Cerebellar cortex (tissue), 1 donor: ENCODE measurements at regions not wholly inside any gene's neighbourhood (a gene's known extent, or its start where the extent isn't known, plus 50 kb on each side); places are given as distances from the start of the nearest gene placed in this dataset.

Experiments
- DNase-seq: peaks from one replicate; pipeline ENCODE4 v3.0.0-alpha.2; 2015; ENCODE audit warnings: low spot score

DNA sequence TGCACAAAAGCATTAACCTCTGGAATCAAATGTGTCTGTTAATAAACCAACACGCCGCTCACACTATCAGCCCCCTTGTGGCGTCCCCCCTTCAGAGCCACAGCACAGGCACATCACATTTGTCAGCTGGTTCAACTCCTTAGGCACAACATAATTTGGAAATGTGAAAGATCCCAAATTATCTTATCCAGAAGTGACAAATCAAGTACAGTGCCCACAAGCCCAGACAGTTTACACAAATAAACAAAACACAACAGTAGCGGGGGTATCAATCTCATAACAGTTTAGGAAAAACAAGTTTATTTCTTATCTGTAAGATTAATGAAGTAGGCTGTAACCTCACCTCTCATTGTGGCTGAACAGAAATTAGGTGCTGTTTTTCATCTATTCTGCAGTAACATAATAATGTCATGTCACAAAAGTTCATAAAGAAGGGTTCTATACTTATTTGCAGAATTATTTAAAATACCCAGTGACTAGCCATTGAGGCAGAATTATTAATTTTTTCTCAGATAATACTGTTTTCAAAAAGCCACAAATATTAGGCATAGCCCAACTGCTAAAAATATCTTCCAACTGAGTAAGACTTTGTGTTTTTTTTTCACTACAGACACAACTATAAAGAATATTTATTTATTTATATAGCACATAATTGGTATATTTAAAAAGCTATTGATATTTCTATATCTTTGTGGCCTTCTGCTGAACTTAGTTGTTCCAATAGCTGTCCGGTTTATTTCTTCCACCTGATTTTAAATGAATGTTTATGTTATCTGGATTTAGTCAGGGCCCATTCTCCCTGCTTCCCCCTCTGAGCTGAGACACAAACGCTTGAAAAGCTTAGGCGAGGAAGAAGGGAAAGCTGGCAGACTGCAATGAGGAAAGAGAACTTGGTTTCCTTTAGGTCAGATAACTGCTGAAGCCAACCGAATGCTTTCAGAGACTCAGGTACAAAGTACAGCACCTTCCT is 214.7 kb downstream of the QDPR start:
- no peak for DNase-seq

DNA sequence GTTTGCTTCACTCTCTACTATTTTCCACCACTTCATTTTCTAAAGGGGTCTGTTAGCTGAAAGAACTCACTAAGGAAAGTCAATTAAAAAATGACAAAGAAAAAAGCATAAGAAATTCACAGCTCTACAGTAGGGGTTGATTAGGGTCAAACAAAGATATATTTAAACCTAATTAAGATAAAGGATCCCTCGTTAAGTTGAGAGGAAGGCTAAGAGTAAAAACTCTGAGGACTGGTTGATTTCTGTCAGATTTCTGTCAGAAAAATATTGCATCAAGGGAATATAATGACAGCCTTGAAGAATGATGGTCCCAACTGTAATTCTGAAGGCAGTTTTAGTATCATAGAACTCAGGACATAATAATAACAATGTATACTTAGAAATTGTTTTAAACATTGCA is 218.0 kb downstream of the QDPR start:
- no peak for DNase-seq

DNA sequence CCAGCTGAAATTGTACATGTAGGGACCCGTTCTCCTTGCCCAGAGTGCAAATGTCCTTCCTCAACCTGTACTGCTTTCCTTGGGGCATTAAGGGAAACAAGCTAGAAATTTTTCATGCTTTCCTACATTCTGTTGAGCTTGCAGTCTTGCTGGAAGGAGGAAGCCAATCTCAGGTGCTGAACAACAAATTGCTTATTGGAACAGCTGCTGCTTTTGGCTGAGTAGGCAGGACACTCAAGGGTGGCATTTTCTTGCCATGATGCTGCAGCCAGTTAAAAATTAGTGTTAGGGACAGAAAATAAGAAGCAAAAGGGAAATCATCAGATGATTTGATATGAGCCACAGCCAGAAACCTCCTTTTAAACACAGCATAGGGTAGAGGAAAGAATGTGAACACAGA is 223.7 kb downstream of the QDPR start:
- DNase-seq, result no peak

DNA sequence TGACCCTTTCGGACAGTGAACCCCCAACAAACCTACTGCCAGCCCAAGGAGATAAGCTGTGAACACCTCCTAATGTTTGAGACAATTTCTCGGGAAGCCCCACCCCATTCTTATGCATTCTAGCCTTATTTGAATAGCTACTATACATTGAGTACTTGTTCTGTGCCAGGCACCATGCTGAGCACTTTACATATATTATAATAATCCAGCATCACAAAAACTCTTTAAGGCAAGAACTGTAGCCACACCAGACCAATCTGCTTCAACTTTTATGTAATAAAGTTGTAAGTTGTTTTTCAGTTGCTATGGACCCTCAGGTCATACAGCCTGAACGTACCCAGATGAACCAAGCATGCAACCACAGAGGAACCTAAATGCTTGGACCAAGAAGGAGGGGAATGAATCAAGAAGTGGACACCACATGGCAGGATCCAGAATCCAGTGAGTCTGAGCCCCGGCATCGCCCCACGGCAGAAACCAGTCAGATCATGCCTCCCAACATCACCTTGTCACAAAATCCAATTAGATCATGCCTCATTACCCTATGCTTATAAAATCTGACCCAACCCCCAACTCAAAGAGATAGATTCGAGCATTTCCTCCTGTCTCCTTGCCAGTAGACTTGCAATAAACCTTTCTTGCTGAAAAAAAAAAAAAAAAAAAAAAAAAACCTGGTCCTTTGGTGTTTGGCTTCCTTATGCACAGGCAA is 225.0 kb downstream of the QDPR start:
- DNase-seq, result no peak

DNA sequence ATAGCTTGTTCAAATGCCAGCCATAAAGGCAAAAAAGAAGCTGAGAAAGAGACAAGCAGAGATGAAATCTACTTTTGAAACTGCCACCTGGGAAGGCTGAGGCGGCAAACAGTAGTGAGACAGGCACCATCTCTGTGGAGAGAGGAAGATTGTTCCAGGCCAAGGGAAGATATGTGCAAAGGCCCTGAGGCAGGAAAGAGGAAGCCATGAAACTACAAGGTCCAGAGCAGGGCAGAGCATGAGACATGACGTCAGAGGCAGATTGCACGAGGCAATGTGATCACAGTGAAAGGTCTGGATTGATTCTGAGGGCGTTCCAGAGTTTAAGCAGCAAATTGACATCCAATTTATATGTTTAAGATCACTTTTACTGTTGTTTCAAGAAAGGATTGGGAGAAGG is 226.1 kb downstream of the QDPR start:
- DNase-seq, result no peak

DNA sequence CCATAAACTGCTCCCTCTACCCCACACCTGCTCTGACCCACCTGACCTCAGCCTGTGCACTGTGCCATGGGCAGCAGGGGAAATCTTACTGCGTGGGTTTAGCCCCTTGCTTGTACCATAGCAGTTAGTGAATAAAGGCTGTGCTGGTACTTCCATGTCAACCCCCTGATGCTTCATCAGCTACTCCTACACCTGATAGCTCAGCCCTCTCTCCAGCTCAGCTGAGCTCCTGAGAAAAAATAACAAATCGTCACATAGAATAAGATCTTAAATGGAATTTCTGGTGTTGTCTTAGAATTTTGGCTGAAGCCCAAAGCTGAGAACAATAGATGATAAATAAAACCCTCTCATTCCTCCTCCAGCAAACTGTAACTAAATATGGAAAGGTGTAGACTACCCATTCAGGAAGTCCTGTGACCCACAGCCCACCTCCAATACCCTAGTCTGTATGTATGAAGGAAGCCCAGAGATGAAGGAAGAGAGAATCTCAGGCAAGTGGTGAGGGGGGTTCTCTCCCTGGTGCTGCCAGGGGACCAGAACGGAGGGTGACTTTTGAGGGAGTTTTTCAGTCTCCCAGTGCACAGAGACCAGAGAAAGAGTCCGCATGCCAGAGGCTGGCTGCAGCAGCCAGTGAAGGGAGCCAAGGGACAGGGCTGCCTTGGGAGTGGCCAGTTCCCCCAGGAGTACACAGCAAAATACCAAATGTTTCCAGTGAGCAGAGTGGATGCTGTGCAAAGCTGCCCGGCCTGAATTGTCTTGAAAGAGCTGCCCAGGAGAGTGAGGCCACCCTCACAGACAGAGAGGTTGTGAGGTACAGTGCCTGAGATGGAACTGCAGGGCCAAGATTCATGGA is 227.3 kb downstream of the QDPR start:
- DNase-seq, result no peak

DNA sequence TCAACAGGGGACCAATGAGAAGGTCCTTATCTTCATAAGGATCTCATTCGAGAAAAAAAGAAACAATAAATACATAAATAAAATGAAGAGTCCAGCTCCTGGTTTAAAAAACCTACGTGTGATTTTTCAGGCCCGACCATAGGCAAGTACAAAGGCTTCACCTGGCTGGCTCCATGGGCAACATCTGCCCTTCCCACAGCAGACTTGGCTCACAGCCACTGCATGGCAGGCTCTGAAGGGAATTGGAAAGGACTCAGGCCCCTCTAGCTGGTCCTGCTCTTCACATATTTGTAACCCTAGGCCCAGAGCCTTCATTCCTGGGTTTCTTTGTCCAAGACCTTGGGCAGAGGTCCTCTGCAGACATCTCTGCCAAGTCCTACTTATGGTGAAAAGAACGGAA is 228.1 kb downstream of the QDPR start:
- no peak for DNase-seq

DNA sequence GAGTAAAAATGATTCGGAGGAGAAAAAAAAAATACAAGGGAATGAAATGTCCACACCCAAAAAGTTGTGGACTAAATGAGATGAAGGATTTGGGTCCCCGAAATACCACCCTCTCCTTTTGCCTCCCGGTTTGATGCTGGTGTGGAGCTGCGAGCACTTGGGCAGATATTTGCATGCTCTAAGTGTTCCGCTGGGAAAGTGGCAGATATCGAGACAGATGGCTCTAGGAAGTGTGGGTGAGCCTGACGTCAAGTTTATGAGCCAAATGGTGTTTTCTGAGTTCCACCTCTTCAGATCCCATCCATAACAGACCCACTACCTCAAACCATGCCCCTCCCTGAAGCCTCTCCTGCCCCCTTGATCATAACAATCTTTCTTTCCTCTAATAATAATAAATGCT is 228.6 kb downstream of the QDPR start:
- no peak for DNase-seq

DNA sequence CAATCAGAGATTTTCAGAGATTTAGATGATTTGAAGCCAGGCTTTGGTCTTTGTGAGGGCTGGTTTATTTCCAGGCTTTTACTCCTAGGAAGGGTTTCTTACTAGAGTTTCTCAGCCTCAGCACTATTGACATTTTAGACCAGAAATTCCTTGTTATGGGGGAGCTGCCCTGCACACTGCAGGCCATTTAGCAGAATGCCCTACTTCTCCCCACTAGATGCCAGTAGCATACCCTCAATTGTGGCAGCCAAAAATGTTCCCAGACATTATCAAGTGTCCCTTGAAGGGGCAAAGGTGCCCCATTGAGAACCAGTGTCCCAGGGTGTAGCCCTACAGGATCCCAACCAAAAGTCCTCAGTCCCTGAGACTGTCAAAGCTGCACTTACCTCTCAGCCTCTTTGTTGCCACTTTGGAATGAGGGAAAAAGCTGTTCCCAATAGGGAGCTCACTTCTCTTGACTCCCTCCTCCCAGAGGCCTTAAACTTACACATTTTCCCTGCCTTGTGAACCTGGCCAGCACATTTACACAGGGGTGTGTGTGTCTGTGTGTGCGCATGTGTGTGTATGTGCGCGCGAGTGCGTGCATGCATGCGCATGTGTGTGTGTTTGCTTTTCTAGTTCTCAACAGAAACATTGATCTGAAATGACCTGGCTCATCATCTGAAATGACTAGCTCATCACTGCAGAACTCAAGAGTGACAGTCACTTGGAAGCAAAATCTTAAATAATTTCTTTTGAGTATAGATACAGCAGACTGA is 231.4 kb downstream of the QDPR start:
- DNase-seq, result no peak

DNA sequence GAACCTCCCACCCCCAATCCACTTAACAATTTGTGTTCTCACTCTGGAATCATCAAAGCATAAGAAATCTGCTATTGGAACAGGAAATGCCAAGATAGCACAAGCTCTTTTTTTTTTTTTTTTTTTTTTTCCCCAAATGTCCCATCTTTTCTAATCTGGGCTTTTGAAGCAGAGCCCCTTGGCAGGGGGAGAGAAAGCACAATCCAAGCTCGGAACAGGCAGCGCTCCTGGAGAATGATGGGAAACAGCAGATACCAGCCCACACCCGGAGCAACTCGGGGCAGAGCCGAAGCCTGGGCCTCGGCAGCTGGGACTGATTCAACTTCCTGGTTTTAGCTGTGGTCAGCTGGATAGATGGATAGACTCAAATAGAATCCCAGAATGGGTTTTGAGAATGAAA is 235.1 kb downstream of the QDPR start:
- DNase-seq, result no peak

DNA sequence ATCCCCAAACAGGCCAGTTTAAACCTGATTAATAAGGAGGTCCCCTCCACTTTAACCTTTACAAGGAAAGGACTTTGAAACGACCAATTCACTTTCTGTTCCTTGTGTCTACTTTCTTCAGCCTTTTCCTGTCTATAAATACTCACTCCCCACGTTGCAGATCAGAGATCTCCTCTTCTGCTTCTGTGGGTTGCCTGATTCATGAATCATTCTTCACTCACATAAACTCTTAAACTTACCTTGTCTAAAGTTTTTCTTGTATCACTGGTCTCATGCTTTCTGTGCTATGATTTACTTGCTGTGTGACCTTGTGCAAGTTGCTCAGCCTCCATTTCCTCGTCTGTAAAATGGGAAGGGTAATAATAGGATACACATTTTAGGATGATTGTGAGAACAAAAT is 236.1 kb downstream of the QDPR start:
- DNase-seq, result no peak

DNA sequence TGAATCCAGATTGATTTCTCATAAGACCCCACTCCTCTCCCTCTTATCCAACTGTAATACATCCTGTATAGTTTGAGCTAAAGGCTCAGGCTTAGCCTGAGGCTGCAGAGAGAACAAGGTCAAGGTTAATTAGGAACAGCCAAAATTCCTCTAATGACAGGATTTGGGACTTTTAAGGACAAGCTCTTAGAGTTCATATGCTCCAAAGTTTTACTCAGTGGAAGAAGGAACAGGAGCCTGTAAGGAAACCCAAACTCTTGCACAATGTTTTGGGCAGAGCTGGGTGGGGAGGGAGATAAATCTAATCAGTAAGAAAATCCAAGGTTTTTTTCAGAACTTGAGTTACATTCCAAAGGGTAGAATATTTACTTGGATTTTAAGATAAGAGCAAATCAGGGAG is 238.8 kb downstream of the QDPR start:
- no peak for DNase-seq

DNA sequence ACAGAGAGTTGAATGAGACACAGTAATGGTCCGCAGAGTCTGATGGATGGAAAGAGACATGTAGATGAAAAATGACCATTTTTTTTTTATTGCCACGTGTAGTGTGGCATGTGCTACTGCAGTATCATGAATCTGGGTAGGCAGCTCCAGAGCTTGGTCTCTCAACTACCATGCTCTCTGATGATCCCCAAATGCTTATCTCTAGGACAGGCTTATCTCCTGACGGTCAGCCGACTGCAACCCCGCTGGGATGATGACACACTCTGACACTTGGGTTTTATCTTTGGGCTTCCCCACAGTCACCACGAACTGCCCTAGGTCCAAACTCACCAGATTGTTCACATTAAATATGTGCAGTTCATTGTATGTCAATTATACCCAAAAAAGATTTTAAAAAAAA is 239.7 kb downstream of the QDPR start:
- DNase-seq, result no peak

DNA sequence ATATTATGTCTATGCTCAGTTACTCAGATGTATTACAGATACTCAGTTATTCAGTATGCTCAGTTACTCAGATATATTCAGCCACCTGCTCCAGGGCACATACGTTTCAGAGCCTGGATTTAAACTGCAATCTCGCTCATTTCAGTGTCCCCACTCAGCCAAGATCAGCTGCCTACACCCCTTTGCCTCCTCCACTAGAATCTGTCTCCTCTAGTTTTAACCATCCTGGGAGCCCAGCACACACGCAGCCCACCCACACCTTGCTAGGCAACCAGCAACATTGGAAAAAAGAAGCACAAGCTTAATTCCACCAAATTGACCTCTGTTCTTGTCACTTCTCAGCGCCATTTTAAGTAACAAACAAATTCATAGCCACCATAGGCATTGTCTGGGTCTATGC is 246.2 kb downstream of the QDPR start:
- no peak for DNase-seq

DNA sequence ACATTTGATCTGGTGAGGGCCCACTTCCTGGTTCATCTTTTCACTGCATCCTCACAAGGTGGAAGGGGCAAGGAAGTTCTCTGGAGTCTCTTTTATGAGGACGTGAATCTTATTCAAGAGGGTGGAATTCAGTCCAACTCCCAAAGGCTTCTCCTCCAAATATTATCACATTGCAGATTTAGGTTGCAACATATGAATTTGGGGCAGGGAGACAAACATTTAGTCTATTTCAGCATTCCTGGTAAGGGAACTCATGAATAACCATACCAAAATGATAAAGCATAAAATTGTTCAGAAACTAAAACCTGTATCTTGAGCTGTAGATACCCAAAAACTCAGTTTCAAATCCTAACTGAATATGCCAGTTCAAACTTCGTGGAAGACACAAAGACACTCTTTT is 246.8 kb downstream of the QDPR start:
- no peak for DNase-seq

DNA sequence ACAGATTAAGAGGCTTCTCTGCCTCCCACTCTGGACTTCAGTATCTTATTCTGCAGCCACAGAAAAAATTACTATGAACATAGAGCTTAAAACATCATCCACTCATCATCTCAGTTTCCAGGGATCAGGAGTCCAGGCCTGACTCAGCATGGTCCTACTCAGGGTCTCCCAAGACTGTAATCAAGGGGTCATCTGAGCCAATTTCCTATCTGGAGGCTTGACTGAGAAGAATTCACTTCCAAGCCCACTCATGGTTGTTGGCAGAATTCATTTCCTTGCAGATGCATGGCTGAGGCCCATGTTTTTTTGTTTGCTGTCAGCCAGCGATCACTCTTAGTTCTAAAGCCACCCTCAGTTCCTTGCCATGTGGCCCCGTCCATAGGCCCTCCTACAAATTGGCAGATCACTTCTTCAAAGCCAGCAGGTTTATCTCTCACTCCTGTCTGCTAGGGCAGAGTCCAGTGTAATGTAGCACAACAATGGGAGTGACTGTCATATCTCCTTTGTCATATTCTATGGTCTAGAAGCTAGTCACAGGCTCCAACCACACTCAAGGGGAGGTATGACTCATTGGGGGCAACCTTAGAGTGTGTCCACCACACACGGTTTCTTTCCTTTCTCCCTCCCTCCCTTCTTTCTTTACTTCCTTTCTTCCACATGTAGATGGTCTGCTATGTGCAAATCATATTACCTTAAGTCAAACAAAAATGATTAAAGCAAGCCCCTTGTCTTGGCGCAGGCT is 251.6 kb downstream of the QDPR start:
- no peak for DNase-seq

DNA sequence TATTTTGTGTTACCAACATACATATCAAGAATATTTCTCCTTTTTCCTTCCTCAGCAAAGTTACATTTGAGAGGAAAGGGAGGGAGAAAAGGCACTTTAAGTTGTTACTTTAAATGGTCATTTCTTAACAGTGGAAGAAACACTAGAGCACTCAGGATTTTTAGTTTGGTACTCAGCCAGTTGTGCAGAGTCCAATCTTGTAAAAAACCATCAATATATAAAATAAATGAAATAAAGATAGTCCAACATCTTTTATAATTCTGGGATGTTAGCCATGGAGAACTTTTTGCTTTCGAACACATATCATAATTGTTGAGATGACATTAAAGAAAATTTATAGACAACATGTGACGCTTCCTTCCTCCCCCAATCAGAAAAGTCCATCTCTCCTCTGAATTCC is 253.8 kb downstream of the QDPR start:
- DNase-seq, result no peak

DNA sequence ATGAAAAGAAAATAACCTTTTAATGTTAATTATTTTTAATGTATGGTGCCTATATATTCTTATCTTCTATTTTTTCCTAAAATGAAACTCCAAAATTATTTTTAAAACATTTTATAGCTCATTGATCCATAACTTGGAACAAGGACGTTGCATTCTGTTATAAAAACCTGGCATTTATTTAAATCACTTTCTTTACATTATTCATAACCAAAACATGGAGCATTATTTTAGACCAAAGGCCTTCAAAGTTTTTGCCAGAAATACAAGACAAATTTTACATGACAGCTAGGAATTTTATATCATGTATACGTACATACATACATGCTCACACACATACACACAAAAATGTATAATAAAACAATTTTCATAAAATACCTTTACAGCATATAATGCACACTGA is 259.8 kb downstream of the QDPR start:
- DNase-seq, result no peak

DNA sequence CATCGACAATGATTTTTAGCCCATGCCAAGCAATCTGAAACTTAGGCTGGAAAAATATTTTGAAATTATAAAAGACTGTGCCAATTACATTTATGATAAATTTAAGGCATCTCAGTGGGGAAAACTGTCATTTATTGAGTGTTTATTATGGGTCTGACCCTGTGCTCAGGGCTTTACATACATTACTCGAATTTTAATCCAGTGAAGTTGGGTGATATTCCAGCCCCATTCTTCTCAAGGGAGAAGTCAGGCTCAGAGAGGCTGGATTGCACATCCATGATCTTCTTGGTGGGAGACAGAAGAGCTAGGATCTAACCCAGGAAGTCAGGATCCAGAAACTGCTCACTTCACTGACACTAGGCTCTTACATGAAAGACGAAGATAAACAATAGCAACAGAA is 260.8 kb downstream of the QDPR start:
- no peak for DNase-seq

DNA sequence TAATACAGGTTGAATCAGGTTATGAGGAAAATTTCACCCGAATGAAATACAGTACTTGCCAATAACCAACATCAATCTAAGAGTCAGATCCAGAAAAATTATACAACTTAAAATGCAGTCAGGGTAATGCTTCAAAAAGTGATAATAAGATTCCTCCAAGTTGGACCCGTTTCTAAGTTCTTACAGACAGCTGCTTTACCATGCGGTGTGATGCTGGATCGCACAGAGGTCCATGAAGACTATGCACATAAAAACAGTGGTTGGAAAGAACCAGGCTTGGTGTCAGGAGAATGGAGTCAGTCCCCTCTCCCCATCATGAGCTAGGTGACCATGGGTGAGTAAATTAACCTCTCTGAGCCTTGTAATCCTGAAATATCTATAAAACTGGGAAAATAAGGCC is 261.3 kb downstream of the QDPR start:
- no peak for DNase-seq

DNA sequence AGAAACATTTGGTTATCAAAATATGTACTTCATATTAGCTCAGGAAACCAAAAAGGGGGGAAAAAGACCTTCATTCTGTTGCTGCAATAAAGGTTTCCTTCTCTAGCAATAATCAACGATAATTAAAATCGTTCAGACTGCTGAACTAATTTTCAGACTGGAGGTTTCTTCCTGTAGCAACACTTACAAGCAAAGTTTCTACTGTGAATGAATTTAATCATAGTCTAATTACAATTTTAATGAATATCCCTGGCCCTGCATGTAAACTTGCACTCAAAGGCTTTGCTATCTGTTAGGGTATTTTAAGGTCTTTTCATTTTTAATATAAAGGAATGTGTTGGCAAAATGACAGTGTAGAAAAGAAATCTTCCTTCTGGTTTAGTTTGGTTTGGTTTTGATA is 265.2 kb downstream of the QDPR start:
- DNase-seq, result no peak
